HepG2 (cell line): ENCODE measurements at regions not wholly inside any gene's neighbourhood (a gene's known extent, or its start where the extent isn't known, plus 50 kb on each side); places are given as distances from the start of the nearest gene placed in this dataset.

Experiments used
- CBX2 ChIP-seq, 2 experiments: fragments of 200-600 bp in 1 of 2; sonication (generic); formaldehyde crosslinking in 1 of 2; IDR thresholded peaks; 2 replicates each; pipeline versions ENCODE4 v1.7.0 to v1.8.1; 2018 to 2022; ENCODE audit warnings: low read depth in 2 of 2, low read length in 1 of 2, mild to moderate bottlenecking in 1 of 2, missing genetic modification reagents in 1 of 2
- SMAD9 ChIP-seq: sonication (generic); formaldehyde crosslinking; IDR thresholded peaks from 2 replicates; pipeline ENCODE4 v1.5.1; 2020; ENCODE audit warnings: mild to moderate bottlenecking, missing genetic modification reagents
- SYNCRIP ChIP-seq: fragments of 200-400 bp; formaldehyde crosslinking; IDR thresholded peaks from 2 replicates; pipeline ENCODE4 v1.6.1; 2018; ENCODE audit warnings: mild to moderate bottlenecking, low read depth, low read length; ENCODE audit not compliant: insufficient read depth
- ZNF24 ChIP-seq: fragments of 450-650 bp; IDR thresholded peaks from 2 replicates; pipeline ENCODE4 v1.6.1; 2017; ENCODE audit warnings: antibody characterized with exemption, mild to moderate bottlenecking
- ZNF292 ChIP-seq: sonication (generic); formaldehyde crosslinking; IDR thresholded peaks from 2 replicates; pipeline ENCODE4 v1.8.1; 2022; ENCODE audit warnings: mild to moderate bottlenecking, low read depth, missing genetic modification reagents, borderline replicate concordance
- ZNF33A ChIP-seq: sonication (generic); formaldehyde crosslinking; IDR thresholded peaks from 2 replicates; pipeline ENCODE4 v1.5.1; 2020; ENCODE audit warnings: missing genetic modification reagents, mild to moderate bottlenecking, moderate library complexity, borderline replicate concordance
- ZNF790 ChIP-seq: sonication (generic); formaldehyde crosslinking; IDR thresholded peaks from 2 replicates; pipeline ENCODE4 v1.8.0; 2022; ENCODE audit warnings: missing genetic modification reagents, mild to moderate bottlenecking, borderline replicate concordance
- TF ChIP-seq, protein P1 (sequence below): sonication (generic); formaldehyde crosslinking; IDR thresholded peaks from 2 replicates; pipeline ENCODE4 v1.9.0; 2021; ENCODE audit warnings: mild to moderate bottlenecking, missing genetic modification reagents
- TF ChIP-seq, protein P2 (sequence below): sonication (generic); formaldehyde crosslinking; IDR thresholded peaks from 2 replicates; pipeline ENCODE4 v1.5.1; 2020; ENCODE audit warnings: missing genetic modification reagents, mild to moderate bottlenecking, borderline replicate concordance

DNA sequence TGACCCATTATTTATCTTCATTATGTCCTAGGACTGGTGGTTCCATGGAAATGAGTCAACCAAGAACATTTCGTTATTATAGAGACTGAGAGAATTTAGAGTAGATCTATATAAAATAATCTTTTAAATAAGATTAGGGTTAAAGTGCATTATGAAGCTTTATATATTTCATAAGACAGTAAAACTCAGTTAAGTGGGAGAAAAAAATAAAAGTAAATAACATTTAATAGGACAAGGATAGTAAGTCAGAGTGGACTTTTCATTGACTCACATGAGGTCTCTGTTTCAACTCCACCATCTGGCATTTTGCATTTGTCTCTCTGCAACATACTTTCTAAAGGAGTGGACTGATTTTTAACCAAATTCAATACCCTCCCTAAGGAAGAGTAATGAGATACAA is 125.3 kb upstream of the CCDC68 start (continued):
- TF ChIP-seq, protein P1, sequence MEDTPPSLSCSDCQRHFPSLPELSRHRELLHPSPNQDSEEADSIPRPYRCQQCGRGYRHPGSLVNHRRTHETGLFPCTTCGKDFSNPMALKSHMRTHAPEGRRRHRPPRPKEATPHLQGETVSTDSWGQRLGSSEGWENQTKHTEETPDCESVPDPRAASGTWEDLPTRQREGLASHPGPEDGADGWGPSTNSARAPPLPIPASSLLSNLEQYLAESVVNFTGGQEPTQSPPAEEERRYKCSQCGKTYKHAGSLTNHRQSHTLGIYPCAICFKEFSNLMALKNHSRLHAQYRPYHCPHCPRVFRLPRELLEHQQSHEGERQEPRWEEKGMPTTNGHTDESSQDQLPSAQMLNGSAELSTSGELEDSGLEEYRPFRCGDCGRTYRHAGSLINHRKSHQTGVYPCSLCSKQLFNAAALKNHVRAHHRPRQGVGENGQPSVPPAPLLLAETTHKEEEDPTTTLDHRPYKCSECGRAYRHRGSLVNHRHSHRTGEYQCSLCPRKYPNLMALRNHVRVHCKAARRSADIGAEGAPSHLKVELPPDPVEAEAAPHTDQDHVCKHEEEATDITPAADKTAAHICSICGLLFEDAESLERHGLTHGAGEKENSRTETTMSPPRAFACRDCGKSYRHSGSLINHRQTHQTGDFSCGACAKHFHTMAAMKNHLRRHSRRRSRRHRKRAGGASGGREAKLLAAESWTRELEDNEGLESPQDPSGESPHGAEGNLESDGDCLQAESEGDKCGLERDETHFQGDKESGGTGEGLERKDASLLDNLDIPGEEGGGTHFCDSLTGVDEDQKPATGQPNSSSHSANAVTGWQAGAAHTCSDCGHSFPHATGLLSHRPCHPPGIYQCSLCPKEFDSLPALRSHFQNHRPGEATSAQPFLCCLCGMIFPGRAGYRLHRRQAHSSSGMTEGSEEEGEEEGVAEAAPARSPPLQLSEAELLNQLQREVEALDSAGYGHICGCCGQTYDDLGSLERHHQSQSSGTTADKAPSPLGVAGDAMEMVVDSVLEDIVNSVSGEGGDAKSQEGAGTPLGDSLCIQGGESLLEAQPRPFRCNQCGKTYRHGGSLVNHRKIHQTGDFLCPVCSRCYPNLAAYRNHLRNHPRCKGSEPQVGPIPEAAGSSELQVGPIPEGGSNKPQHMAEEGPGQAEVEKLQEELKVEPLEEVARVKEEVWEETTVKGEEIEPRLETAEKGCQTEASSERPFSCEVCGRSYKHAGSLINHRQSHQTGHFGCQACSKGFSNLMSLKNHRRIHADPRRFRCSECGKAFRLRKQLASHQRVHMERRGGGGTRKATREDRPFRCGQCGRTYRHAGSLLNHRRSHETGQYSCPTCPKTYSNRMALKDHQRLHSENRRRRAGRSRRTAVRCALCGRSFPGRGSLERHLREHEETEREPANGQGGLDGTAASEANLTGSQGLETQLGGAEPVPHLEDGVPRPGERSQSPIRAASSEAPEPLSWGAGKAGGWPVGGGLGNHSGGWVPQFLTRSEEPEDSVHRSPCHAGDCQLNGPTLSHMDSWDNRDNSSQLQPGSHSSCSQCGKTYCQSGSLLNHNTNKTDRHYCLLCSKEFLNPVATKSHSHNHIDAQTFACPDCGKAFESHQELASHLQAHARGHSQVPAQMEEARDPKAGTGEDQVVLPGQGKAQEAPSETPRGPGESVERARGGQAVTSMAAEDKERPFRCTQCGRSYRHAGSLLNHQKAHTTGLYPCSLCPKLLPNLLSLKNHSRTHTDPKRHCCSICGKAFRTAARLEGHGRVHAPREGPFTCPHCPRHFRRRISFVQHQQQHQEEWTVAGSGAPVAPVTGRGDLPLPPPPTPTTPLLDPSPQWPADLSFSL (CRISPR knock-in tag), result no peak
- TF ChIP-seq SMAD9 (CRISPR knock-in tag), result no peak
- TF ChIP-seq SYNCRIP, result no peak
- no peak for TF ChIP-seq ZNF790 (CRISPR knock-in tag)
- TF ChIP-seq, protein P2, sequence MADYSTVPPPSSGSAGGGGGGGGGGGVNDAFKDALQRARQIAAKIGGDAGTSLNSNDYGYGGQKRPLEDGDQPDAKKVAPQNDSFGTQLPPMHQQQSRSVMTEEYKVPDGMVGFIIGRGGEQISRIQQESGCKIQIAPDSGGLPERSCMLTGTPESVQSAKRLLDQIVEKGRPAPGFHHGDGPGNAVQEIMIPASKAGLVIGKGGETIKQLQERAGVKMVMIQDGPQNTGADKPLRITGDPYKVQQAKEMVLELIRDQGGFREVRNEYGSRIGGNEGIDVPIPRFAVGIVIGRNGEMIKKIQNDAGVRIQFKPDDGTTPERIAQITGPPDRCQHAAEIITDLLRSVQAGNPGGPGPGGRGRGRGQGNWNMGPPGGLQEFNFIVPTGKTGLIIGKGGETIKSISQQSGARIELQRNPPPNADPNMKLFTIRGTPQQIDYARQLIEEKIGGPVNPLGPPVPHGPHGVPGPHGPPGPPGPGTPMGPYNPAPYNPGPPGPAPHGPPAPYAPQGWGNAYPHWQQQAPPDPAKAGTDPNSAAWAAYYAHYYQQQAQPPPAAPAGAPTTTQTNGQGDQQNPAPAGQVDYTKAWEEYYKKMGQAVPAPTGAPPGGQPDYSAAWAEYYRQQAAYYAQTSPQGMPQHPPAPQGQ, result no peak
- TF ChIP-seq ZNF292, result no peak
- no peak for TF ChIP-seq ZNF24
- TF ChIP-seq ZNF33A (CRISPR knock-in tag), result no peak
- TF ChIP-seq CBX2 (IDR thresholded peaks at IDR 0.05; ENCODE audit: low read depth, low read length), result no peak
- no peak for TF ChIP-seq CBX2 (CRISPR knock-in tag; IDR thresholded peaks at IDR 0.05; ENCODE audit: low read depth)
